AG09319 (cell line): ENCODE measurements at regions not wholly inside any gene's neighbourhood (a gene's known extent, or its start where the extent isn't known, plus 50 kb on each side); places are given as distances from the start of the nearest gene placed in this dataset.

Source experiments
- DNase-seq: peaks from one replicate; pipeline ENCODE4 v3.0.0-alpha.2; 2010; ENCODE audit warnings: low read depth; ENCODE audit errors: extremely low read depth
- CTCF ChIP-seq: IDR thresholded peaks from 2 replicates; pipeline ENCODE4 v1.5.1; 2011; ENCODE audit warnings: low read depth, mild to moderate bottlenecking, inconsistent platforms, low read length, moderate library complexity

- no peak for DNase-seq
- no peak for TF ChIP-seq CTCF
Measured at GRCh38 chr13:104015646-104016396, 949.6 kb upstream of the SLC10A2 start.

- DNase-seq: no peak
- TF ChIP-seq CTCF: no peak
Measured at GRCh38 chr13:104014803-104015645, 948.8 kb upstream of the SLC10A2 start.

GRCh38 chr13:104011505-104012241, 945.5 kb upstream of the SLC10A2 start:
- TF ChIP-seq CTCF: no peak
- no peak for DNase-seq

- no peak for TF ChIP-seq CTCF
- DNase-seq: no peak
Measured at GRCh38 chr13:104008541-104009435, 942.6 kb upstream of the SLC10A2 start.

- TF ChIP-seq CTCF: no peak
- no peak for DNase-seq
Measured at GRCh38 chr13:104008075-104008474, 941.9 kb upstream of the SLC10A2 start.

- no peak for TF ChIP-seq CTCF
- no peak for DNase-seq
Measured at GRCh38 chr13:104006625-104007075, 940.4 kb upstream of the SLC10A2 start.
